ENCODE measurements at regions not wholly inside any gene's neighbourhood (a gene's known extent, or its start where the extent isn't known, plus 50 kb on each side); places are given as distances from the start of the nearest gene placed in this dataset.

DNA sequence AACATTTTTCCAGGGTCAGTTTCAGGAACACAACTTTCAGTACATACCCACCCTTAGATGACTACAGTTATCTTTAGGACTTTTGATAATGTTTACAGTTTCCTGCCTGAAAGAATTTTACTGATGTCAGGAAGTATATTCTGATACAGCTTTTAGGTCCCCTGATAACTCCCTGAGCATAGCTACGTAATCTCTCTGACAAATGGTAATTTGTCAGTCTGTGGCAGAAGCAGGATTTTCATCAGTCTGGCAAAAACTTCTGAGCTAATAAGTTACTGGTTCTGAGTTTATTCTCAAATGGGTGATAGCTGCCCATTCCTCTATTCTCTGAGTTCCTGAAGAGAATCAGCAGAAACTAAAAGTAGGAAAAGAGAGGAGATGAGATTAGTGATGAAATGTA, 270.1 kb upstream of the MTPN start:
- FAIRE-seq, result no peak

- FAIRE-seq, result no peak
These were observed 268.3 kb upstream of the MTPN start for GRCh38 chr7:136245327-136246004.

- FAIRE-seq, result no peak
These were observed 256.9 kb upstream of the MTPN start for GRCh38 chr7:136234040-136234439.

GRCh38 chr7:136230210-136230609, 253.1 kb upstream of the MTPN start:
- no peak for FAIRE-seq

GRCh38 chr7:136229790-136230189, 252.6 kb upstream of the MTPN start:
- no peak for FAIRE-seq

DNA sequence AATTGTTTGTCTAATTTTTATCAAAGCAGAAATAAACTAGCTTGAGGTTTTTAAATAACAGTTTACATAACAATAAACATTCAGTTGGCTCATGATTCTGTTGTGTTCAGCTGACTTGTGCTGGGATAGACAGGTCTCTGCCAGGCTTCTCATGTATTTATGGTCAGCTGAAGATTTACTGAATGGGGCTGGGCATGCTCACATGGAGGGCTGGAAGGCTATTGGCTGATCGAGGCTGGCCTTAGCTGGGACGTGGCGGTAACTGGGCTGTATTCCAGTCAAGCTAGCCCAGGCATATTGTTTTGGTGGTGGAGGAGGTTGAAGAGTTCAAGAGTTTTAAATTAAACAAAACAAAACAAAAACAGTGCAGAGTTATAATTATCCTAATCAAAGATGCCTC, 251.0 kb upstream of the MTPN start:
- FAIRE-seq, result peak; percentile 96

DNA sequence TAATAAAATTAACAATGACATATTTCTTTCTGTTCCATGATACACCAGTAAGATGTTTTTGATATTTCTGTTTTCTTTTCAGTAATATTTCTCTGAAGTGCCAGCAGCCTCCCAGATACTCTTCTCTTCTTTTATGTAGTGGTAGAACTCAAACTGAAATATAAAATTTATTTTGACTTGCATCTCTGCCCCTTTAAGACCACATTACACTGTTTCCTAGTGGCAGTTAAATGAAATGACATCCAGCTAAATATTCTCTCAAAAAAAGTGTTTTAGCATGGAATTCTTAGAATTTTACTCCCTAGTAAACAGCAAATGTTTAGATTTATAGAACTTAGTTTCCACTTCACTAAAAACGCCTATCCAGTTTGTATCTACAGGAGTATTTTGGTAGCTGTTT, 237.2 kb upstream of the MTPN start:
- no peak for FAIRE-seq

- no peak for FAIRE-seq
These were observed 235.9 kb upstream of the MTPN start for GRCh38 chr7:136213012-136213411.

DNA sequence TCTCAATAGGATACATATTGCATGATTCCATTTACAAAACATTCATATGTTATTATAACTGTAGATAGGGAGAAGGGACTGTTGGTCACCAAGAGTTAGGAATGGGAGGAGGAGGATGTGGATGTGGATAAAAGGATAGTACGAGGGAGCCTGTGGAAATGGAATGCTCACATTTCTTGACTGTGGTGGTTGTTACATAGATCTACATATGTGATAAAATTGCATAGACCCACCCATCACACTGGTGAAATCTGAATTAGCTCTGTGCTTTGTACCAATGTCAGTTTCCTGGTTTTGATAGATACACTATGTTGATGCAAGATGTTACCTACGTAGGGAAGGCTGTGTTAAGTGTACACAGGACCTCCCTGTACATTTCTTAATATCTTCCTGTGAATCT, 233.5 kb upstream of the MTPN start:
- FAIRE-seq, result no peak

- FAIRE-seq, result peak; percentile 59
These were observed 232.9 kb upstream of the MTPN start for GRCh38 chr7:136210079-136210478.

DNA sequence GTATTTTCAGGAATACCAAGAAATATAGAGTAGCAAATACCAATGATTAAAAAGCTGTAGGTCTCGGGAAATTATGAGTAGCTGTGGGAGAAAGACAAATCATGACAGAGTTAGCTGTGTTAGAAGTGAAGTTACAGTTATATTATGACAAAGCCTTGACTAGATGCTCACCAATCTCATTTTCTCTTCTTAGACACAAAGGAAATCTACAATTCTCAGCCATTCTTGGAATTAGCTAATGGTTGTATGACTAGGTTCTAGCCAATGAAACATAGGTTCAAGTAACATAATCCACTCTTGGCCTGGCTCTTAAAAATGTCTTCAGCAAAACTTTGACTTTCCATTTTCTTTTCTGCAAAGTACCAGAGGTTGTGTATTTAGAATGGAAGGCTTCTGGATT, 228.8 kb upstream of the MTPN start:
- no peak for FAIRE-seq

DNA sequence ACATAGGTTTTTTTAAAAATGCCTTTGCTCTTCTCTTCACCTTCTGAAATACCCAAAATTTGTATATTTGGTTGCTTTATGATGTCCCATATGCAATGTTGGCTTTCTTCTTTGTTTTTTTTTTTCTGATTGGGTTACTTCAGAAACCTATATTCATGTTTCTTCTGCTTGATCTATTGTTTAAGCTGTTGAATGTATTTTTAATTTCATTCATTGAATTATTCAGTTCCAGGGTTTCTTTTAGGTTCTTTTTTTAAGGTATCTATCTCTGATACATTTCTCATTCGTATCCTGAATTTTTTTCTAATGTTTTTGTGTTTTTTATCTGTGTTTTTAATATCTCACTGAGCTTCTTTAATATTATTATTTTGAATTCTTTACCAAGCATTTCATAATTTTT, 221.0 kb upstream of the MTPN start:
- no peak for FAIRE-seq

- FAIRE-seq, result no peak
These were observed 217.7 kb upstream of the MTPN start for GRCh38 chr7:136194878-136195277.

- no peak for FAIRE-seq
These were observed 216.8 kb upstream of the MTPN start for GRCh38 chr7:136193940-136194339.

DNA sequence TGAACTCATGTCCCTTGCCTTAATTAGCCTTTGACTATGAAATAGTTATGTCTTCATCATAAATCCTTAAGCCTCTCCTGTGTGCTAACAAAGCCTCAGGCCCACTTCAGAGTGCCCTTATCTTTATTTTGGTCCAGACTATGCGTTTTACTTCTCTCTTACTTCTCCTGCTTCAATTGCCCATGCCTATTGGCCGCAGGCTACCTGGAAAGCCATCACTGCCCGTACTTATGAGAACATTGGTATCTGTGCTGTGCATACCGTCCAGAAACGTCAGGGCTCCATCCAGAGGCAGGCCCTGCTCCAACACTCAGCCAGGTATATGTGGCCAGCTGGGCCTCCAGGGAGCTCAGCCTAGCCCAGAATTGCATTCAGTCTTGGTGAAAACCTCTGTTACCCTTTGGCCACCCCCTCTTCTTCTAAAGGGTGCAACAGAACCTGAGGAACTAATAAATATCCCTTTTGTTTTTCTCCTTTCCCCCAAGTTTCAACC, 212.4 kb upstream of the MTPN start:
- no peak for FAIRE-seq

DNA sequence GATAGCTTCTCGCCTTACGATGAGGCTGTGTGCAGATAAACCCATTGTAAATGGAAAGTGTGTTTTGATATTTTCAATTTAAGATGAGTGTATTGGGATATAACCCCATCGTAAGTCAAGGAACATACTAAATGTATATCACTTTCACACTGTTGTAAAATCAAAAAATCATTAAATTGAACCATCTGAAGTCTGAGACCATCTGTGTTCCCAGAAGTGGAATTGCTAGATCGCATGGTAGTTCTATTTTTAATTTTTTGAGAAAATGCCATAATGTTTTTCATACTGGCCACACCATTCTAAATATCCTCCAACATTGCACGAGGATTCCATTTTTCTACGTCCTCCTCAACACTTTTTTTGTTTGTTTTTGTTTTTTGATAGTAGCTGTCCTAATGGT, 209.1 kb upstream of the MTPN start:
- FAIRE-seq, result no peak

DNA sequence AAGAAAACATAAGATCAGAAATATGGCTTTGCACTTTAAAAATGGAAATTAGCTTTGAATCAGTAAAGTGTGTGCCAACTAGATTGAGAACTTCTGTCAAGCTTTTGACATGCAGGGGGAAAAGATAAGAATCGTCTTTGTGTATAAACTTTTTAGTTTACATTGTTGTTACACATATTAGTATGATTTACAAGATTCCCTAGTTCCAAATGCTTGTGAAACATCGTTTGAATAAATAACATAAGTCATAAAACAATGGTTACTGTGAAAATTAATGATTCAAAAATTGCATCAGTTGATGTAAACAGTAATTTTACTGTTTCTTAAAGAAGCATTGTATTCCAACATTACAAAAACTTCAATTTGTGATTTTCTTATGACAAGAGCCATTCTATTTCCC, 207.6 kb upstream of the MTPN start:
- FAIRE-seq, result peak; percentile 8

DNA sequence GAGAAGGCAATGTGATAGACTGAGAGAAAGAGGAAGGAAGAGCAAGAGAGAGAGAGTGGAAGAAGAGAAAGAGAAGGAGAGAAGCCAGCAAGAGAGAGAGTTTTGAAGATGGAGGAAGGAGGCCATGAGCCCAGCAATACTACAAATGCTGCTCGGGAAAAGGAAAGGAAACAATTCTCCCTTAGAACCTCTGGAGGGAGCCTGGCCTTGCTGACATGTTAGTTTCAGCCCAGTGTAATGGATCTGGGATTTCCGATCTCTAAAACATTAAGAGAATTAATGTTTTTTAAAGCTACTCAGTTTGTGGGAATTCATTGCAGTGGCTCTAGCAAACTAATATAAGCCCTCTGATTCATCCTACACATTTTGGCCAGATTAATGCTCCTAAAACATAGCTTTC, 206.8 kb upstream of the MTPN start:
- FAIRE-seq, result no peak

- no peak for FAIRE-seq
These were observed 203.8 kb upstream of the MTPN start for GRCh38 chr7:136180984-136181383.

- FAIRE-seq, result no peak
These were observed 202.9 kb upstream of the MTPN start for GRCh38 chr7:136179851-136180721.

DNA sequence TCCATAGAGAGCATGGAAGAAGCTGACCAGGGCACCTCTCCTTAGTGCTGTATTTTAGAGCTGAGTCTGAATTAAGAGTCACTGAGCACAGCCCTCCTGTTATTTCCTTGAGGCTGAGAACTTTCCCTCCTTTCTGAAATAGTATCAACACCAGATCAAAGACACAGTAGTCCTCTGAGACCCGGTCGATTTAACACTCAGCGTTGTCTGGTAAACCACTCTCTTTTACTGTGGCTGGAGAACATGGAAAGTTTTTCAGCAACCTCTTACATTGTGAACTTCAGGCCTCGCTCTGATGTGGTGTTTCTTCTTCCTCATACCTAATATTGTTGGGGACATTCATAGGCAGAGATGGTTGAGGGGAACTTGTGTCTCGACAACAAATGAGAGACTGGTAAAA, 202.0 kb upstream of the MTPN start:
- FAIRE-seq, result no peak

- FAIRE-seq, result no peak
These were observed 197.4 kb upstream of the MTPN start for GRCh38 chr7:136174477-136175125.

- no peak for FAIRE-seq
These were observed 196.7 kb upstream of the MTPN start for GRCh38 chr7:136173874-136174273.

GRCh38 chr7:136171233-136171632, 194.1 kb upstream of the MTPN start:
- no peak for FAIRE-seq
